NCI-H748 treated with DMSO at 0.1 percent for 48 hours (cell line): ENCODE measurements at regions not wholly inside any gene's neighbourhood (a gene's known extent, or its start where the extent isn't known, plus 50 kb on each side); places are given as distances from the start of the nearest gene placed in this dataset.
"Not testable (repeated sequence)": the region's sequence is repeated elsewhere in the genome, so short reads cannot be mapped to it uniquely, and the experiment has no call there.

Experiments used
- DNase-seq: peaks from one replicate; lab custom pipeline; 2025; lab: John Stamatoyannopoulos, UW

DNA sequence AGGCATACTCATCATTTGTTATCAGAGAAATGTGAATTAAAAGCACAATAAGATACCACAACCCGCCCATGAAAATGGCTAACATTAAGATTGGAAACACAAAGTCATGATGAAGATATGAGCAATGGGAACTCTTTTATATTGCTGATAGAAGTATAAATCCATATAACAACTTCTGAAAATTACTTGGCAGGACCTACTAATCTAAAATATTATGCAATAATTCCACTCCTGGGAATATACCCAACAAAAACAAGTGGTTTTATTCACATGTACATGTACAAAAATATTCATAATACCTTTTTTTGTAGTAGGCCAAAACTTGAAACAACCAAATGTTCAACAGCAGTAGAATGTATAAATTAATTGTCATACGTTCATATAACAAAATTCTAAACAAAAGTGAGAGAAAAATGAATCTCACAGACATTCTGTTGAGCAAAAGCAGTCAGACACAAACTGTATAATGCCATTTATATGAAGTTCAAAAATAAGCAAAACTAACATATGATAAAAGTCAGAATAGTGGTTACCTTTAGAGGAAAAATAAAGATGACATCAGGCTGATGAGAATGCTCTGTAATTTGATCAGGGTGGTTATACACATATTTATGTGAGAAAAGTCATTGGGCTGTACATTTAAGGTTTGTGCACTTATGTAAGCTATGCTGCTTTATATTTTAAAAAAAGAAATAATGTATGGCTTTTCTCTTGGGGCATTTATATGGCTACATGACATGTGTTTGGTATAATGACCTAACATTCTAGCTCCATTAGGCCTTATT, 309.2 kb upstream of the KITLG start:
- no peak for DNase-seq

DNA sequence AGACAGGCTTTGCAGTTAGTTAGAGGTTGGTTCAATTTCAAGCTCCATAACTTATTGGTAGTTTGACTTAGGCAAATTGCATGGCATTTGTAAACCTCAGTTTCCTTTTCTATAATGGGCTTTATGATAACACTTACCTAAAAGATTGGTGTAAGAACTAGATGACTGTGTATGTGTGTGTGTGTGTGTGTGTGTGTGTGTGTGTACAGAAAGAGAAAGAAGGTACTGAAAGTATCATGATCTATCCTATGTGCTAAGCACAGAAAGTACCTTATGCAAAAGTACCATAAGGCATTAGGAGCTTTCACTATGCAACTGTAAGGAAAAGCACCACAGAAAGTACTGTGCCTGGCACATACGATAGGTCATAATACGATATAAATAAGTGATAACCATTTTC, 304.3 kb upstream of the KITLG start:
- DNase-seq, result no peak

DNA sequence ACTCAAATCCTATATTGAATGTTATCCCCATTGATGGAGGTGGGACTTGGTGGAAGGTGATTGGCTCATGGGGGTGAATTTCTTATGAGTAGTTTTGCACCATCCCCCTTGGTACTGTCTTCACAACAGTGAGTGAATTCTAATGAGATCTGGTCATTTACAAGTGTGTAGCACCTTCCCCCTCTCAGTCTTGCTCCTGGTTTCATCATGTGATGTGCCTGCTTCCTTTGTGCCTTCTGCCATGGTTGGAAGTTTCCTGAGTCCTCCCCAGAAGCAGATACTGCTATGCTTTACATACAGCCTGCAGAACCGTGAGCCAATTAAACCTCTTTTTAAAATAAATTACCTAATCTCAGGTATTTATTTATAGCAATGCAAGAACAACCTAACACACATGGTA, 302.4 kb upstream of the KITLG start:
- DNase-seq, result no peak

DNA sequence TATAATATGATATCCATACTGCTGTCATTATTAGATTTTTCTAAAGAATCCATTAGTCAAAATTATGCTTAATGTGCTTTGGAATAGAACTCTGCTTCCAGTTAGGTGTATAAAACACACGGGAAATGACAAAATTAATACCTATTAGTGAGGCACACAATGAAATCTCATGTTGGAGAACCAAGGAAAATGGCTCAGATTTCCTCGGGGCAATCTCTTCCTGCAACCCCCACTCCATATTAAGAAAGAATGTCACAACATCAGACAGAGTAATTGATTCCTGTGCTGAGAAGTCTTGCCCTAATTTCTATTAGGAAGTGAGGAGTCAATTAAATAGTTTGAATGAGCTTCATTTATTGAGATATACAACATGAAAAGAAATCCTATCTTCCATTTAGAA, 299.8 kb upstream of the KITLG start:
- DNase-seq, result no peak

GRCh38 chr12:88878295-88878694, 298.0 kb upstream of the KITLG start:
- DNase-seq, result no peak

DNA sequence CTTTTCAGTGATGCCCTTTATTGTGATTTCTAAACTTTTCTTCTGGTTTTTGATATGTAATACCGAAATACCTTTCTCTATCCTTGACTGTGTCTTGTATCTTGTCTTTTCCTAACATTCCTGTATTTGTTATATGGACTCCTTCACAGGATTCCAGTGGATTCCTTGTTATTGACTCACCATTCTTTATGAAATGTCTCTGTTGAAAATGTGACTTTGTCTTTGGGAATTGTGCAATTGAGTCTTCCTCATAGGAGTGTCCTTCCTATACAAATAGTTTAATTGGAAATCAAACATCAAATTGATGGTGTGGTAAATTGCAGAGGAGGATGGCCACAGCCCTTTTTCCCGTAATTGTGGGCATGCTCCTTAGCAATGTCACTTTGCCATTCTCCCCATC, 296.6 kb upstream of the KITLG start:
- DNase-seq, result no peak

DNA sequence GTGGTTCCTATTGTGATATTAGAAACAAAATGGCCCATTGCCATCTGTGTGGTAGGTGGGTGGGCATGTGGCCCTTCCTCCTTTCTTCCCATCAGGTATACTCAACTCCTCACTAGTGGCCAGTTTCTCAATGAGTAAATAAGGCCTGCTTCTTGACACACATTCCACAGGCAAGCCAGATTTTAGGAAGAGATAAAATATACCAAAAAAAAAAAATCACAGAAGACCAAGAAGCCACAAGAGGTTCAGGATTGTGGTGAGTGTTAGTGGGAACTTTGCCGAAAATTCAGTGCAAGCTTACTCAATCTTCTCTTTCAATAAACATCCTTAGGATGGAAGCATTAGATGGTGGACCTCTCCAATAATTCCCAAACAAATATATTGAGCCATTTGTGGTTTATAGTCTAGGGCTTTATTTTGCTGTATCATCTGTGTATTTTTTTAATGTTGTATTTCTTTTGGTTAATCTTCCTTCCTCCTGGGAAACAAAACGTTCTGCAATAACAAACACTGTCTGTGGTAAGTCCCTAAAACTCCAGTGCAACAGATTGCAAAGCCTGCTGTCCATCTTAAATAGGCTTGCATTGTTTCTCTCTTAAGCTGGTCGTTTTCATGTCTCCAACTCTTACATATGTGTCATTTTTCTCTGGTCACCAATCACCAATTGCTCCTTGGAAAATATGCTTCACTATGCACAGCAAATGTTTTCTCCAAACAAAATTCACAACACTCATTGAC, 289.9 kb upstream of the KITLG start:
- no peak for DNase-seq

GRCh38 chr12:88868050-88868449, 287.8 kb upstream of the KITLG start:
- DNase-seq, result no peak

GRCh38 chr12:88867510-88867909, 287.2 kb upstream of the KITLG start:
- no peak for DNase-seq

DNA sequence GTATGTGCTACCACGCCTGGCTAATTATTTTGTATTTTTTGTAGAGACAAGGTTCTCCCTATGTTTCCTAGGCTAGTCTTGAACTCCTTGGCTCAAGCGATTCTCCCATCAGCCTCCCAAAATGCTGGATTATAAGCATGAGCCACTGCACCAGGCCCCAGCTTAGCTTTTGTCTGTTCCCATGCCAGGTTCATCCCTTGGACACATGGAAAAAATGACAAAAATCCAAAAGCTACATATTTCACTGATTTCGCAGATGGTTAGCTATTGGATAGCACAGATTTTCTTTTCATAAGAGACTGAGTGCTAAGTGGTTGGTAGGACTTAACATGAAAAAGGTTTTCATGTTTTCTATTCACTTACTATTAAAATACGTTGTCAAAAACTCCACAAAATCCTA, 286.6 kb upstream of the KITLG start:
- DNase-seq, result no peak

DNA sequence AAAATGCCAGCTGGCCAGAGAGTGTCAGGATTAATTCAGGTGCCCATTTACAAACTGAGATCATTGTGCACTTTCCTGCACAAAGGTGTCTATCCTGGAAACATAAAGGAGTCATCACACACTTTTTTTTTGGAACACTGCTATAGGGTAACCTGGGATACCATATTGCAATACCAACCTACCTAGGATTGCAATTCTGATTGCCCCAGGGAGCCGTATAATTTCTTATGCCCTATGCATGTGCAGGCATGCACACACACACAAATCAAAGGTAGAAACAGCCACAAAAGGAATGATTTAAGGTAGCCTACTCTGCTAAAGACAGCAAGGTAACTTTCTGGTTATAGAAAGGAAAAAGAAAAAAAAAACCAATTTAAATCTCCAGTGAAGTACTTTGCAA, 285.3 kb upstream of the KITLG start:
- DNase-seq, result no peak

GRCh38 chr12:88860851-88861250, 280.6 kb upstream of the KITLG start:
- no peak for DNase-seq

DNA sequence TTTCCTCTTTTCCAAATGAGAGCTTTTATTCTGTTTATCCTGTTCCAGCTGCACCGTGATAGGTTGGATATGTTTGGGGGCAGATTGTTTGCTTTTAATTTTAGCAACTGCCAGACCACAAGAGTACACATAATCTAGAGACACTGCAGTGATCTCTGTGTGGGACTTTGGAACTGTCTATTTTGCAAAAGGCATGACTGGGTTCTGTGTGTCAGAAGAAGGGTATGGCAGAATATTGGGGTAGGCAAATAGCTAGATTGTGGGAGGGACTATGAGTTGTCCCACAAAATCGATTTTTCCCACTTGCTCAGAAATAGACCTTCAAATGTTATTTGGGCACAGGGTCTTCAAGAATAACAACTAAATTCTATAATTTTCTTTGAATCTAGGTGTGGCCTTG, 275.9 kb upstream of the KITLG start:
- DNase-seq, result no peak

- DNase-seq, result no peak
Measured at GRCh38 chr12:88855301-88855700, 275.0 kb upstream of the KITLG start.

GRCh38 chr12:88854260-88854659, 274.0 kb upstream of the KITLG start:
- no peak for DNase-seq

GRCh38 chr12:88847246-88847645, 267.0 kb upstream of the KITLG start:
- DNase-seq, result not testable (repeated sequence)

DNA sequence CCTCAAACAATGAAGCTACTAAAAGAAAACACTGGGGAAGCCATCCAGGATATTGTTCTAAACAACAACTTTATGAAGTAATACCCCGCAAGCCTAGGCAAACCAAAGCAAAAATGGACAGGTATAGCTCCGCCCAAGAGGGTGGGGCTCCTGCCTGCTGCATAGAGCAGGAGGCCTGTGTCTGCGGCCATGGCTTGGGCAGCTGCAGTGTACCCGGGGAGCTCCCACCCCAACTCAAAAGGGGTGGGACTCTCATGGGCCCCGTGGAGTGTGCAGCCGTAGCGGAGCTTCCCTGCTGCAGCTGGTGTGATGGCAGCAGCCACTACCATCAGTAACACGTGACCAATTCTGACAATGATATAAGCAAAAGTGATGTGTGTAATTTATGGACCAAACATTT, 264.2 kb upstream of the KITLG start:
- no peak for DNase-seq

DNA sequence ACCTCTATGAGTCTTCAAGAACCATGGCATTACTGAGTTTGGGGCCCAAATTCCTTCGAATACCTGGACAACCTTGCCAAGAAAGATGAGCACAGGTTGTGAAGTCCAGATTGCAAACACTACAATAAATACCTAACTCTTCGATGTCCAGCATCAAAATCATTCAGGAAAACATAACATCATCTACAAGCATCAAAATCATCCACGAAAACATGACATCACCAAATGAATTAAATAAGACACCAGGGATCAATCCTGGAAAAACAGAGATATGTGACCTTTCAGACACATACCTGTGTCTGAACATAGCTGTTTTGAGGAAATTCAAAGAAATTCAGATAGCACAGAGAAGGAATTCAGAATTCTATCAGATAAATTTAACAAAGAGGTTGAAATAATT, 262.0 kb upstream of the KITLG start:
- DNase-seq, result no peak

- no peak for DNase-seq
Measured at GRCh38 chr12:88839486-88839885, 259.2 kb upstream of the KITLG start.

DNA sequence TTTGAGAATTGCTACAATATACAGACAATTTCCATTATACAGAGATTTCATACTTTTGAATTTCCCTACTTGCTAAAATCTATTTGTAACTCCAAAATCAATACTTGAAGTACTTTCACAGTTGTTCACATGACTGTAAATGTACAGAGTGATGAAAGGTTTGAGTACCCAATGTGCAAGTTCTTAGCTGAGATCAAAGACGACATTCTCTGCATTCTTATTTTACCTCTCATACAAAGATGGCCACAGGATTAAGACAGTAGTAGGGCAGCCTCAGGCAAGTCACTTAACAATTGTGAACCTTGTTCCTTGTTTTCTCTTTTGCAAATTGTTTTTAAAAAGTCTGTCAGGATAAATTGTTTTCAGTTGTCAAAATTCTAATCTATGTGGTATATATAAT, 255.9 kb upstream of the KITLG start:
- no peak for DNase-seq

- no peak for DNase-seq
Measured at GRCh38 chr12:88834226-88834625, 254.0 kb upstream of the KITLG start.

- DNase-seq, result no peak
Measured at GRCh38 chr12:88833641-88834116, 253.4 kb upstream of the KITLG start.

DNA sequence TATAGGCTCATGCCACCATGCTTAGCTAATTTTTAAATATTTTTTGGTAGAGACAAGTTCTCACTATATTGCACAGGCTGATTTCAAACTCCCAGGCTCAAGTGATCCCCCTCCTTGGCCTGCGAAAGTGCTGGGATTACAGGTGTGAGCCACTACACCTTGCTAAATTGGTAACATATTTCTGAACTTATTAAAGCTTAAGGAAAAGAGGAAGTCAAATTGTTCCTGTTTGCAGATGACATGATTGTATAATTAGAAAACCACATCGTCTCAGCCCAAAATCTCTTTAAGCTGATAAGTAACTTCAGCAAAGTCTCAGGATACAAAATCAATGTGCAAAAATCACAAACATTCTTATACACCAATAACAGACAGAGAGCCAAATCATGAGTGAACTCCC, 248.3 kb upstream of the KITLG start:
- DNase-seq, result not testable (repeated sequence)

DNA sequence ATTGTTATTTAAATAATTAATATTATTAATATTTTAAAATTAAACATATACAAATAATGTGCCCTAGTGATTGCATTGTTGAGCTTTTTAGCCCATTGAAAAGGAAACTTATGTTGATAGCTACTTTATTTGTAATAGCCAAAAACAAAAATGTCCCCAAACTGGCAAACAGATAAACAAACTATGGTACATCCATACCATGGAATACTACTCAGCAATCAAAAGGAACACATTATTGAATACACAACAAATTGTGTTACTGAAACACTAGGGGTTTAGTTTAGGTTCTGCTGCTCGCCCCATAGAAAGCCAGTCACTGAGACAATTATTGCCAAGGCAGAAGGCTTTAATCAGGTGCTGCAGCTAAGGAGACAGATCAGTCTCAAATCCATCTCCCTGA, 239.7 kb upstream of the KITLG start:
- no peak for DNase-seq
